ENCODE measurements at regions not wholly inside any gene's neighbourhood (a gene's known extent, or its start where the extent isn't known, plus 50 kb on each side); places are given as distances from the start of the nearest gene placed in this dataset.

DNA sequence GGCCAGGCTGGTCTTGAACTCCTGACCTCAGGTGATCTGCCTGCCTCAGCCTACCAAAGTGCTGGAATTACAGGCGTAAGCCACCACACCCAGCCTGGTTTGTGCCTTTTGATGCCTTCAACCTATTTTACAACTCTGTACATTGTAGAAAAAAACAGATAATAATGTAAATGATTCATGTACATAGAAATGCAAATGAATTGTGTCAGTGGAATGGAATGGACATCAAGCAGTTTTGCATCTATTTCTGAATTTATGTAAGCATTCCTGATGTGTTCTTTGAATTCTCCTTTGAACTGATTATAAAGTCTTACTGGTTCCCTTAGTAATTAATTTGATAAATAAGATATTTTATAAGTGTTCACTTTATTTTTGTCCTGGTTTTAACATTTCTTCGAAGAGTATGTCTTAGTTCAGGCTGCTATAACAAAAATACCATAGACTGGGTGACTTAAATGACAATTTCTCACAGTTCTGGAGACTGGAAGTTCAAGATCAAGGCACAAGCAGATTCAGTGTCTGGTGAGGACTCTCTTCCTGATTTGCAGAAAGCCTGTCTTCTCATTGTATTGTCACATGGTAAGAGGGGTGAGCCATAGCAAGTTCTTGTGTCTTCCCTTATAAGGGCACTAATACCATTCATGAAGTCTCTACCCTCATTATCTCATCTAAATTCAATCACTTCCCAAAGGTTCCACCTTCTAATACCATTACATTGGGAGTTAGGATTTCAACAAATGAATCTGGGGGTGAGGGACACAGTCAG lies 162.2 kb upstream of the S100G start:
- TF ChIP-seq POLR2AphosphoS5 (IDR thresholded peaks at IDR 0.05; ENCODE audit: borderline replicate concordance, low read depth, low read length): no peak
- TF ChIP-seq EZH2 (IDR thresholded peaks at IDR 0.05): no peak
- no peak for TF ChIP-seq FOXP2 (optimal IDR thresholded peaks at IDR 0.05; ENCODE audit: control extremely low read depth, extremely low read length, insufficient read depth)

All from SK-N-MC (cell line).